GM12878 (cell line): ENCODE measurements at regions not wholly inside any gene's neighbourhood (a gene's known extent, or its start where the extent isn't known, plus 50 kb on each side); places are given as distances from the start of the nearest gene placed in this dataset.

ENCODE experiments used
- CHD1 ChIP-seq: IDR thresholded peaks from 2 replicates; pipeline ENCODE4 v1.6.1; 2012; ENCODE audit warnings: low read depth, low read length, improper control_type of control experiment
- CREM ChIP-seq: IDR thresholded peaks from 2 replicates; pipeline ENCODE4 v1.6.1; 2014; ENCODE audit warnings: antibody characterized with exemption, low read depth
- HCFC1 ChIP-seq: fragments of 150-350 bp; IDR thresholded peaks from 2 replicates; pipeline ENCODE4 v1.6.1; 2014; ENCODE audit warnings: low read length
- HDAC2 ChIP-seq: fragments of 200-600 bp; sonication (generic); IDR thresholded peaks from 2 replicates; pipeline ENCODE4 v1.6.1; 2017
- RB1 ChIP-seq: fragments of 450-650 bp; formaldehyde crosslinking; IDR thresholded peaks from 2 replicates; pipeline ENCODE4 v1.6.1; 2017; ENCODE audit warnings: mild to moderate bottlenecking, borderline replicate concordance
- SPI1 ChIP-seq: IDR thresholded peaks from 2 replicates; pipeline ENCODE4 v1.6.1; 2011; ENCODE audit warnings: low read depth, mild to moderate bottlenecking, low read length, moderate library complexity, borderline replicate concordance; ENCODE audit not compliant: insufficient read depth
- ZBED1 ChIP-seq: IDR thresholded peaks from 2 replicates; pipeline ENCODE4 v1.6.1; 2016; ENCODE audit warnings: borderline replicate concordance
- ZSCAN29 ChIP-seq: fragments of 450-650 bp; IDR thresholded peaks from 2 replicates; pipeline ENCODE4 v1.6.1; 2017; ENCODE audit warnings: mild to moderate bottlenecking, moderate library complexity
- TF ChIP-seq, protein P1 (sequence below): fragments of 450-650 bp; IDR thresholded peaks from 2 replicates; pipeline ENCODE4 v1.6.1; 2017; ENCODE audit warnings: mild to moderate bottlenecking, moderate library complexity
- TF ChIP-seq, protein P2 (sequence below), 3 experiments: IDR thresholded peaks in 2 of 3; conservative IDR thresholded peaks in 1 of 3; 2 replicates each; pipeline ENCODE4 v1.5.1; 2011; ENCODE audit warnings: low read depth in 3 of 3, low read length in 3 of 3, mild to moderate bottlenecking in 3 of 3, control low read depth in 2 of 3, moderate library complexity in 2 of 3, inconsistent platforms in 1 of 3, mixed read lengths in 1 of 3; ENCODE audit not compliant: control insufficient read depth in 2 of 3, insufficient read depth in 1 of 3; ENCODE audit errors: extremely low read depth in 1 of 3

- TF ChIP-seq, protein P1, sequence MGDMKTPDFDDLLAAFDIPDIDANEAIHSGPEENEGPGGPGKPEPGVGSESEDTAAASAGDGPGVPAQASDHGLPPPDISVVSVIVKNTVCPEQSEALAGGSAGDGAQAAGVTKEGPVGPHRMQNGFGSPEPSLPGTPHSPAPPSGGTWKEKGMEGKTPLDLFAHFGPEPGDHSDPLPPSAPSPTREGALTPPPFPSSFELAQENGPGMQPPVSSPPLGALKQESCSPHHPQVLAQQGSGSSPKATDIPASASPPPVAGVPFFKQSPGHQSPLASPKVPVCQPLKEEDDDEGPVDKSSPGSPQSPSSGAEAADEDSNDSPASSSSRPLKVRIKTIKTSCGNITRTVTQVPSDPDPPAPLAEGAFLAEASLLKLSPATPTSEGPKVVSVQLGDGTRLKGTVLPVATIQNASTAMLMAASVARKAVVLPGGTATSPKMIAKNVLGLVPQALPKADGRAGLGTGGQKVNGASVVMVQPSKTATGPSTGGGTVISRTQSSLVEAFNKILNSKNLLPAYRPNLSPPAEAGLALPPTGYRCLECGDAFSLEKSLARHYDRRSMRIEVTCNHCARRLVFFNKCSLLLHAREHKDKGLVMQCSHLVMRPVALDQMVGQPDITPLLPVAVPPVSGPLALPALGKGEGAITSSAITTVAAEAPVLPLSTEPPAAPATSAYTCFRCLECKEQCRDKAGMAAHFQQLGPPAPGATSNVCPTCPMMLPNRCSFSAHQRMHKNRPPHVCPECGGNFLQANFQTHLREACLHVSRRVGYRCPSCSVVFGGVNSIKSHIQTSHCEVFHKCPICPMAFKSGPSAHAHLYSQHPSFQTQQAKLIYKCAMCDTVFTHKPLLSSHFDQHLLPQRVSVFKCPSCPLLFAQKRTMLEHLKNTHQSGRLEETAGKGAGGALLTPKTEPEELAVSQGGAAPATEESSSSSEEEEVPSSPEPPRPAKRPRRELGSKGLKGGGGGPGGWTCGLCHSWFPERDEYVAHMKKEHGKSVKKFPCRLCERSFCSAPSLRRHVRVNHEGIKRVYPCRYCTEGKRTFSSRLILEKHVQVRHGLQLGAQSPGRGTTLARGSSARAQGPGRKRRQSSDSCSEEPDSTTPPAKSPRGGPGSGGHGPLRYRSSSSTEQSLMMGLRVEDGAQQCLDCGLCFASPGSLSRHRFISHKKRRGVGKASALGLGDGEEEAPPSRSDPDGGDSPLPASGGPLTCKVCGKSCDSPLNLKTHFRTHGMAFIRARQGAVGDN, result no peak
- no peak for TF ChIP-seq ZBED1
- TF ChIP-seq CREM, result no peak
- TF ChIP-seq, protein P2, sequence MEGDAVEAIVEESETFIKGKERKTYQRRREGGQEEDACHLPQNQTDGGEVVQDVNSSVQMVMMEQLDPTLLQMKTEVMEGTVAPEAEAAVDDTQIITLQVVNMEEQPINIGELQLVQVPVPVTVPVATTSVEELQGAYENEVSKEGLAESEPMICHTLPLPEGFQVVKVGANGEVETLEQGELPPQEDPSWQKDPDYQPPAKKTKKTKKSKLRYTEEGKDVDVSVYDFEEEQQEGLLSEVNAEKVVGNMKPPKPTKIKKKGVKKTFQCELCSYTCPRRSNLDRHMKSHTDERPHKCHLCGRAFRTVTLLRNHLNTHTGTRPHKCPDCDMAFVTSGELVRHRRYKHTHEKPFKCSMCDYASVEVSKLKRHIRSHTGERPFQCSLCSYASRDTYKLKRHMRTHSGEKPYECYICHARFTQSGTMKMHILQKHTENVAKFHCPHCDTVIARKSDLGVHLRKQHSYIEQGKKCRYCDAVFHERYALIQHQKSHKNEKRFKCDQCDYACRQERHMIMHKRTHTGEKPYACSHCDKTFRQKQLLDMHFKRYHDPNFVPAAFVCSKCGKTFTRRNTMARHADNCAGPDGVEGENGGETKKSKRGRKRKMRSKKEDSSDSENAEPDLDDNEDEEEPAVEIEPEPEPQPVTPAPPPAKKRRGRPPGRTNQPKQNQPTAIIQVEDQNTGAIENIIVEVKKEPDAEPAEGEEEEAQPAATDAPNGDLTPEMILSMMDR (IDR thresholded peaks at IDR 0.05 in 2 of 3, conservative IDR thresholded peaks at IDR 0.05 in 1 of 3; ENCODE audit: control insufficient read depth in 2 of 3, extremely low read depth in 1 of 3, insufficient read depth in 1 of 3, low read depth in 3 of 3, low read length in 3 of 3), result no peak
- no peak for TF ChIP-seq HCFC1
- no peak for TF ChIP-seq RB1
- no peak for TF ChIP-seq ZSCAN29
- TF ChIP-seq CHD1, result no peak
- TF ChIP-seq SPI1, result no peak
- TF ChIP-seq HDAC2, result no peak
Observed at GRCh38 chr16:17843905-17844304, 373.1 kb upstream of the XYLT1 start (continued).
